ENCODE measurements at regions not wholly inside any gene's neighbourhood (a gene's known extent, or its start where the extent isn't known, plus 50 kb on each side); places are given as distances from the start of the nearest gene placed in this dataset.

DNA sequence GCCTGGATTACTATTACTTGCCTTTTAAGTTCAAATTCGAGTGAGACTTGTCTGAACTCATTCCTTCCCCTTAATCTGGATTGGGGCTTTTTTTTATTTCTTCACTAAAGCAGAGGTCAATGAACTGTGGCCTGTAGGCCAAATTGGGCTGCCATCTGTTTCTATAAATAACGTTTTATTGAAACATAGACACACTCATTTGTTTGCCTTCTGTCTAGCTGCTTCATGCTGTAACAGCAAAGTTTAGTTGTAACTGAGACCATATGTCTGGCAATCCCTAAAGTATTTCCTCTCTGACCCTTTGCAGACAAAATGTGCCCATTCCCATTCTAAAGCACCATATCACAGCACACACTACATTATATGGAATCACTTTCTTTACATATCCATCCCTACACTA, 207.9 kb upstream of the ISX start:
- Histone ChIP-seq H3K36me3 (no peaks in the 10 kb centered on the region), H3K4me3 (no peak overlapping the region), H3K27me3 (no peaks in the 10 kb centered on the region), H3K4me1 (no peaks in the 10 kb centered on the region), H3K9me3 (peaks cover 0 to 8% (median 6%) of the 10 kb centered on the region in 4 donors), H3K27ac (replicated peaks in 1 of 4) (no peak overlapping the region)
- intact Hi-C loops (cut with DNase I), result loop anchor here (5.0 kb wide), 1 partner anchor 49 kb away; no protein-coding TSS in a partner anchor
- TF ChIP-seq EP300 (IDR thresholded peaks at IDR 0.05) (no peak), POLR2A (IDR thresholded peaks at IDR 0.05; ENCODE audit: low read depth) (no peak)
- TF ChIP-seq, protein P1, sequence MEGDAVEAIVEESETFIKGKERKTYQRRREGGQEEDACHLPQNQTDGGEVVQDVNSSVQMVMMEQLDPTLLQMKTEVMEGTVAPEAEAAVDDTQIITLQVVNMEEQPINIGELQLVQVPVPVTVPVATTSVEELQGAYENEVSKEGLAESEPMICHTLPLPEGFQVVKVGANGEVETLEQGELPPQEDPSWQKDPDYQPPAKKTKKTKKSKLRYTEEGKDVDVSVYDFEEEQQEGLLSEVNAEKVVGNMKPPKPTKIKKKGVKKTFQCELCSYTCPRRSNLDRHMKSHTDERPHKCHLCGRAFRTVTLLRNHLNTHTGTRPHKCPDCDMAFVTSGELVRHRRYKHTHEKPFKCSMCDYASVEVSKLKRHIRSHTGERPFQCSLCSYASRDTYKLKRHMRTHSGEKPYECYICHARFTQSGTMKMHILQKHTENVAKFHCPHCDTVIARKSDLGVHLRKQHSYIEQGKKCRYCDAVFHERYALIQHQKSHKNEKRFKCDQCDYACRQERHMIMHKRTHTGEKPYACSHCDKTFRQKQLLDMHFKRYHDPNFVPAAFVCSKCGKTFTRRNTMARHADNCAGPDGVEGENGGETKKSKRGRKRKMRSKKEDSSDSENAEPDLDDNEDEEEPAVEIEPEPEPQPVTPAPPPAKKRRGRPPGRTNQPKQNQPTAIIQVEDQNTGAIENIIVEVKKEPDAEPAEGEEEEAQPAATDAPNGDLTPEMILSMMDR (IDR thresholded peaks at IDR 0.05), result no peak
- WGBS, result 39% methylated on average over 2 of the region's 2 CpGs
- no peak for DNase-seq (ENCODE audit: extremely low spot score)

DNA sequence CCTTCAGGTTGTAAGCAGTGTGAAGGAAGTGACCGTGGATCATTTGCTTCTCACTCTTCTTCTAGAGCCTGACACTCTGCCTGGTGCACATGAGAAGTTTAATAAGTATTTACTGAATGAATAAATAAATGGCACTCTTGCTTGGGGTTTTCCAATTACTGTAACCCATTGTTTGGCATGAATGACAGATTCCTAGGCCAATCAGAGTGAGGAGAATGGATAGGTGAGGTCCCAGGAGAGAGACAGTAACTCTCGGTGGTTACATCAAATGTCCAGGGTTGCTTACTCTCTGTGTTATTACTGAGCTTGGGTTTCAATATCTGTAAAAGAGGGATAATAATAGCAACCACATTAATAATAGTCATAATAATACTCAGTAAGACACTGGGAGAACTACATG, 204.2 kb upstream of the ISX start:
- 89% methylated on average over 2 of the region's 2 CpGs for WGBS

DNA sequence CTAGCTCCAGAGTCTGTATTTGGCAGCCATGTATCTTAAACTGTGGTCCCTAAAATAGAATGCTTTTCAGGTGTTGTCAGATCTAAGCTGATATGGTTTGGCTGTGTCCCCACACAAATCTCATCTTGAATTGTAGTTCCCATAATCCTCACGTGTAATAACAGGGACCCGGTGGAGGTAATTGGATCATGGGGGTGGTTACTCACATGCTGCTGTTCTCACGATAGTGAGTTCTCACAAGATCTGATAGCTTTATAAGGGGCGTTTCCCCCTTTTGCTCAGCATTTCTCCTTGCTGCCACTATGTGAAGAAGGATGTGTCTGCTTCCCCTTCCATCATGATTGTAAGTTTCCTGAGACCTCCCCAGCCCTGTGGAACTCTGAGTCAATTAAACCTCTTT, 199.9 kb upstream of the ISX start:
- intact Hi-C loops (cut with DNase I), result no loop called here
- DNase-seq (ENCODE audit: extremely low spot score), result peak; percentile 84
- Histone ChIP-seq H3K27ac (replicated peaks in 1 of 4) (no peak overlapping the region), H3K27me3 (no peaks in the 10 kb centered on the region), H3K9me3 (no peaks in the 10 kb centered on the region), H3K4me3 (no peak overlapping the region), H3K36me3 (no peaks in the 10 kb centered on the region), H3K4me1 (no peaks in the 10 kb centered on the region)
- WGBS, result 79% methylated on average over 4 of the region's 4 CpGs
- TF ChIP-seq POLR2AphosphoS5 (IDR thresholded peaks at IDR 0.05) (no peak), EP300 (IDR thresholded peaks at IDR 0.05) (no peak), POLR2A (IDR thresholded peaks at IDR 0.05; ENCODE audit: low read depth) (no peak)
- TF ChIP-seq, protein P1 (IDR thresholded peaks at IDR 0.05), result no peak

More for the DNA sequence above, 204.2 kb upstream of the ISX start:
- Histone ChIP-seq H3K36me3 (no peaks in the 10 kb centered on the region), H3K27ac (replicated peaks in 1 of 4) (no peak overlapping the region), H3K27me3 (no peaks in the 10 kb centered on the region), H3K9me3 (peaks cover 0 to 8% (median 6%) of the 10 kb centered on the region in 4 donors), H3K4me3 (no peak overlapping the region), H3K4me1 (no peaks in the 10 kb centered on the region)
- DNase-seq (ENCODE audit: extremely low spot score), result no peak
- intact Hi-C loops (cut with DNase I), result no loop called here
- TF ChIP-seq POLR2A (IDR thresholded peaks at IDR 0.05; ENCODE audit: low read depth) (no peak), POLR2AphosphoS5 (IDR thresholded peaks at IDR 0.05) (no peak), EP300 (IDR thresholded peaks at IDR 0.05) (no peak)
- TF ChIP-seq, protein P1 (IDR thresholded peaks at IDR 0.05), result no peak

DNA sequence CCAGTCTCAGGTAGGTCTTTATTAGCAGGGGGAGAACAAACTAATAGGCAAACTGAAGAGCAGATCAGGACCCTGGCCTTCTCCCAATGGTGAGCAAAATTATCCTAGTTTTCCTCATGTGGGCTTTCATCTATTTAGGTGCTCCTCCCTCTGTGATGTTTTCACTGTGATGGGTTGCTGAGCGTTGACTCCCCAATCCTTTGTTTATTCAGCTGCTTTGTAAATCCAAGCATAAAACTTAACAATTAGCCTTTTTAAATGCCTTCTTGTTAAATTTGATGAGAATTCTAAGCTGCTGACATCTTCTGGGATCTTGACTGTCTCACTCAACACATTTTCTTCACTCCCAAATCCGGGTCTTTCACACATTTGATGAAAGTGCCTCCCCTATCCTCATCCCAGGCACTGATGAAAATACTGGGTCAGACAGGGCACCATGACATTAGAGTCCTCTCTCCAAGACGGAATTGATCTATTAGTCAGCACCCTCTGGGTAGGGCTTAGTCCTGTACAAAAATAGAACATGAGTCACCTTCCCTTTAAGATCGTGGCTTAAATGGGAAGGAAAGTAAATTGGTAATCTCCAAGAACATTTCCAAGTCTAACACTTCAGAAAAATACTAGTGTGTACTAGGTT, 199.3 kb upstream of the ISX start:
- no peak overlapping the region for H3K27ac ChIP-seq (replicated peaks in 1 of 4)
- intact Hi-C loops (cut with DNase I), result no loop called here
- DNase-seq (ENCODE audit: extremely low spot score), result peak; percentile 7
- WGBS, result 38% methylated on average over 4 of the region's 4 CpGs
- no peaks in the 10 kb centered on the region for H3K4me1 ChIP-seq
- no peaks in the 10 kb centered on the region for H3K27me3 ChIP-seq
- TF ChIP-seq POLR2A (IDR thresholded peaks at IDR 0.05; ENCODE audit: low read depth), result no peak
- TF ChIP-seq, protein P1 (IDR thresholded peaks at IDR 0.05), result no peak
- no peak for TF ChIP-seq POLR2AphosphoS5 (IDR thresholded peaks at IDR 0.05)
- no peak for TF ChIP-seq EP300 (IDR thresholded peaks at IDR 0.05)
- no peak overlapping the region for H3K4me3 ChIP-seq
- H3K36me3 ChIP-seq, result no peaks in the 10 kb centered on the region
- no peaks in the 10 kb centered on the region for H3K9me3 ChIP-seq

DNA sequence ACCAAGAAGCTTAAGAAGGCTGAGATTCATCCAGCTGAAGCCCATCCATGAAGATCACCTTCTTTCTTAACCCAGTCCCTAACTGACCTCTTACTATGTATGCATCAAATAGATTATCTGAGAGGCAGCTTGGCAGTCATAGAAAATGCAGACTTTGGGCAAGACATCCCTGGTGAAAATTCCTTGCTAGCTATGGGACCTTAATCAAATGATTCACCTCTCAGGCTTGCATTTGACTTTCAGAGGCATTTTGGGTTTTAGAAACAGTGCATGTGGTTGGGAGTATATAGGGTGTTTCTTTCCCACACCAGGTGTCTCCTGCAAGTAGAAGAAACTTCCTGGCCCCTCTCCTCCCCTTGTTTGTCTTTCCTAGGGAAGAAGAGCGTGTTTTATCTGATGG, 188.5 kb upstream of the ISX start:
- WGBS, result 61% methylated on average over 1 of the region's 1 CpG
- intact Hi-C loops (cut with DNase I), result loop anchor here (10.0 kb wide), 1 partner anchor 63 kb away; no protein-coding TSS in a partner anchor

More for the DNA sequence above, 188.5 kb upstream of the ISX start:
- Histone ChIP-seq H3K9me3 (no peaks in the 10 kb centered on the region), H3K4me1 (no peaks in the 10 kb centered on the region), H3K27ac (replicated peaks in 1 of 4) (no peak overlapping the region), H3K4me3 (no peak overlapping the region), H3K36me3 (no peaks in the 10 kb centered on the region), H3K27me3 (peaks cover 0 to 7% (median 0%) of the 10 kb centered on the region in 4 donors)
- TF ChIP-seq EP300 (IDR thresholded peaks at IDR 0.05), result no peak
- TF ChIP-seq, protein P1 (IDR thresholded peaks at IDR 0.05), result no peak
- no peak for TF ChIP-seq POLR2AphosphoS5 (IDR thresholded peaks at IDR 0.05)
- TF ChIP-seq POLR2A (IDR thresholded peaks at IDR 0.05; ENCODE audit: low read depth), result no peak
- DNase-seq (ENCODE audit: extremely low spot score), result no peak
